ENCODE measurements at regions not wholly inside any gene's neighbourhood (a gene's known extent, or its start where the extent isn't known, plus 50 kb on each side); places are given as distances from the start of the nearest gene placed in this dataset.

DNA sequence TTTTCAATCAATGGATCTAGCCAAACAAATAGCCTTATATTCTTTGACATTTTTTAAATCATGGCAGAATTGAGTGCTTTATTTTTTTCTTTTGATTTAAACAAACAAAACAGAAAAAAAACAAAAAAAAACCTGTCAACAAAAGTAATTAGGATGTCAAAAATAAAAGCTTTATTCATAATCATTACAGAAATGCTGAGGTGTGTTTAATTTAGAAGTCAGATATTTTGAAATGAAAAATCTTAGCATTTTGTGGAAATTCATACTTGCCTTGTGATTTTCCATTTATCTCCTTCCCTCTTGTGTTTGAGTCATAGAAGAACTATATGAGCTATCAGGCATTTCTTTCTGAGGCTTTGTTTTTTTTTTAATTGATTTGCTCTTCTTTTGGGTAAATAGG lies 387.0 kb upstream of the STXBP6 start:
- Histone ChIP-seq H3K36me3 (replicated peaks) (no peaks in the 10 kb centered on the region), H3K27me3 (replicated peaks) (no peaks in the 10 kb centered on the region), H3K4me3 (ENCODE audit: low read depth, low read length) (no peak overlapping the region), H3K27ac (no peak overlapping the region)
- no peak for DNase-seq
- TF ChIP-seq, protein P1, sequence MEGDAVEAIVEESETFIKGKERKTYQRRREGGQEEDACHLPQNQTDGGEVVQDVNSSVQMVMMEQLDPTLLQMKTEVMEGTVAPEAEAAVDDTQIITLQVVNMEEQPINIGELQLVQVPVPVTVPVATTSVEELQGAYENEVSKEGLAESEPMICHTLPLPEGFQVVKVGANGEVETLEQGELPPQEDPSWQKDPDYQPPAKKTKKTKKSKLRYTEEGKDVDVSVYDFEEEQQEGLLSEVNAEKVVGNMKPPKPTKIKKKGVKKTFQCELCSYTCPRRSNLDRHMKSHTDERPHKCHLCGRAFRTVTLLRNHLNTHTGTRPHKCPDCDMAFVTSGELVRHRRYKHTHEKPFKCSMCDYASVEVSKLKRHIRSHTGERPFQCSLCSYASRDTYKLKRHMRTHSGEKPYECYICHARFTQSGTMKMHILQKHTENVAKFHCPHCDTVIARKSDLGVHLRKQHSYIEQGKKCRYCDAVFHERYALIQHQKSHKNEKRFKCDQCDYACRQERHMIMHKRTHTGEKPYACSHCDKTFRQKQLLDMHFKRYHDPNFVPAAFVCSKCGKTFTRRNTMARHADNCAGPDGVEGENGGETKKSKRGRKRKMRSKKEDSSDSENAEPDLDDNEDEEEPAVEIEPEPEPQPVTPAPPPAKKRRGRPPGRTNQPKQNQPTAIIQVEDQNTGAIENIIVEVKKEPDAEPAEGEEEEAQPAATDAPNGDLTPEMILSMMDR (IDR thresholded peaks at IDR 0.05; ENCODE audit: low read depth, low read length, missing control alignments), result no peak
- in situ Hi-C loops (cut with HindIII; ENCODE audit: low pct_ligation_motif_present, low sequenced_read_pairs), result no loop called here

DNA sequence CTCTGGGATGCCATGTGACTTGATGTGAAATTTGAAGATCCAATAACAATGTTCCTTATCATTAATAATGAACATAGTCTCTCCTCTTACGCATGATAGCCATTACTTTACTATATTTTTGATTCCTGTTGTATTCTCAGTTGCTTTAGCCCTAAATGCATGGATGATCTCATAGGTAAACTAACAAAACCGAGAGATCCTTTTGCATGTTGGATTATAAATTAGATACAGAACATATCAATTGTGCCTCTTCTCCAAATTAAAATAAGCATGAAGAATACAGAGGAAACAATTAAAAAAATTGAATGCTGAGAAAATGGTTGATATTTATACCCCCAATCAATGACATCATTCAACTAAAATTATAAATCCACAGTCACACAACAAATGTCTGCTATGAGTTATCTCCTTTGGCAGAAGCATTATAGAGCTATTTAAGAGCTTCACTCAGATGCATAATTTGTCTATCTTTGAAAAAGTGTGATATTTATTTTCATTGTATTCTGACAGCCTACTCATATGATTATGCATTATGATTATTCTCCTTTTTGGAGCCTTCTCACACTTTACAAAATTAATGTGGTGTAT lies 386.4 kb upstream of the STXBP6 start:
- in situ Hi-C loops (cut with HindIII; ENCODE audit: low pct_ligation_motif_present, low sequenced_read_pairs), result no loop called here

DNA sequence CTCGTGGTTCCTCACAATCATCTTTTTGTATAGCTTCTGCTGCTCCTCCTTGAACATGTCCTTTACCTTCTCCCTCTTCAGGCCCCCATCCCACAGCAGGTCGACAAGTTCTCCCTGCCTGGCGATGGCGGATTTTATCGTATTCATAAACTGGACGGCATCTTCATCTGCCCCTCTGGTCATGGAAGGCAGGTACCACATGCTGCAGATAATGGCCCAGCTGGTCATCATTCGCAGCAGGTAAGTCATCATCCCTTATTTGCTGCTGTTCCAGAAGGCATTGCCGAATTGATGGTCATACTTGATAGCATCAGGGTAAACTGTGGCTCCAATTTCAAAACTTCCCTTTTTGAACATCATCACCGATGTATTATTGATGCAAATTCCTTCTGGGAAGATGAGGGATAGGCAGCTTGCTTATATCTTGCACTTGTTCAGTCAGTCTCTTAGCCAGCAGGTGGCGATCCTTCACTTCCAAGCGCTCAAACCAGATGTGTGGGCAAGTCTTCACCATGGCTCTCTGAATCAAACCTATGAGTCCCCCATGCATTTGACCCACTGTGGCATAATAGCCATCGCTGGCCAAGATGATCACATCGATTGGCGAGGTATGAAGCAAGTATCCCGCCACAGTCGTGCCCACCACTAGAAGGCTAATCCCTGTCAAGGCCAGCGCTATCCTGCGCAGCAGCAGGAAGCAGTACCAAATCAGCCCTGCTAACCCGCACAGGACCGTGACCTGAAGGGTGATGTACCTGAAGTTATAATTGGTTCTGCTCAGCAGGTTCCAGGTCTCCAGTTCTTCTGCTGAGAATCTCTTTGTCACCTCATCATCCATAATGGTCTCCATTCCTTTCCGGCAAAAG lies 381.5 kb upstream of the STXBP6 start:
- DNase-seq, result no peak
- in situ Hi-C loops (cut with HindIII; ENCODE audit: low pct_ligation_motif_present, low sequenced_read_pairs), result no loop called here
- H3K4me3 ChIP-seq (ENCODE audit: low read depth, low read length), result no peak overlapping the region
- H3K36me3 ChIP-seq (replicated peaks), result no peaks in the 10 kb centered on the region
- H3K27ac ChIP-seq, result no peak overlapping the region
- TF ChIP-seq, protein P1 (IDR thresholded peaks at IDR 0.05; ENCODE audit: low read depth, low read length, missing control alignments), result no peak
- H3K27me3 ChIP-seq (replicated peaks), result no peaks in the 10 kb centered on the region

More for the DNA sequence above, 386.4 kb upstream of the STXBP6 start:
- Histone ChIP-seq H3K4me3 (ENCODE audit: low read depth, low read length) (no peak overlapping the region), H3K27me3 (replicated peaks) (no peaks in the 10 kb centered on the region), H3K36me3 (replicated peaks) (no peaks in the 10 kb centered on the region), H3K27ac (no peak overlapping the region)
- TF ChIP-seq, protein P1 (IDR thresholded peaks at IDR 0.05; ENCODE audit: low read depth, low read length, missing control alignments), result no peak
- DNase-seq, result no peak

DNA sequence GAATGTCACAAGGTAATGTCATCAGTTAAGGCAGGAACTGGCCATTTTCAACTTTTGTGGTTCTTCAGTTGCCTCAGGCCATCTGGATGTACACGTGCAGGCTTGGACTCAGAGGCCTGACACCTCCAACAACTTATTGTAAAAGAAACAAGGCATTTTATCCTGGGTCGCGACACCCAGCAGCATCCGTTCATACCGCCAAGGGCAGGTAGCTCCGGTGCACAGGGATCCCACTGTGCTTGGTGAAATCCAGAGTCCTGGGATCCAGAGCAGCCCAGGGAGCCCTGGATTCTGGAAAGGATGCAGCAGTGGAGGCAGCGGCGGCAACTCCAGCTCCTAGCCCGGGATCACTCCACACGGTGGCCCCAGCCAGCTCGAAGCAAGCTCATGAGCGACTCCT lies 380.9 kb upstream of the STXBP6 start:
- Histone ChIP-seq H3K27me3 (replicated peaks) (no peaks in the 10 kb centered on the region), H3K27ac (no peak overlapping the region), H3K36me3 (replicated peaks) (no peaks in the 10 kb centered on the region), H3K4me3 (ENCODE audit: low read depth, low read length) (no peak overlapping the region)
- TF ChIP-seq, protein P1 (IDR thresholded peaks at IDR 0.05; ENCODE audit: low read depth, low read length, missing control alignments), result no peak
- in situ Hi-C loops (cut with HindIII; ENCODE audit: low pct_ligation_motif_present, low sequenced_read_pairs), result no loop called here
- DNase-seq, result no peak

DNA sequence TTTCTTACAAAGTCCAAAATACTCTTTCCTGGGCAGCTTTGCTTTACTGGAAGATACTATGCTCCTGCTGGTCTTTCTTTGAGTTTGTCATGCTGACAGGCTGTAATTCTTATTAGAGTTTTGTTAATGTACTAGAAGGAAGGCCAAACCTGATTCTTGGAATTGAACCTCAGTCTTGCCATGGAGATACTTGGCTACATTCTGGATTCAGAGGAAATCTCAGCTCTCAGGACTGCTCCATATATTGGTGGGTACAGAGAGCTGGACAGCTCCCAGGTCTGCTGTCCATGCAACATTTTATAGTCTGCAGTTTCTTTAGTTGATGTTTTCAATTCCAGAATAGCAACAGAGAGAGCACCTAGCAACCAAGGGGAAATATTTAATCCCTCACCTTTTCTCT lies 363.1 kb upstream of the STXBP6 start:
- TF ChIP-seq, protein P1 (IDR thresholded peaks at IDR 0.05; ENCODE audit: low read depth, low read length, missing control alignments), result no peak
- H3K27ac ChIP-seq, result no peak overlapping the region
- H3K36me3 ChIP-seq (replicated peaks), result no peaks in the 10 kb centered on the region
- H3K27me3 ChIP-seq (replicated peaks), result no peaks in the 10 kb centered on the region
- no peak for DNase-seq
- in situ Hi-C loops (cut with HindIII; ENCODE audit: low pct_ligation_motif_present, low sequenced_read_pairs), result no loop called here
- H3K4me3 ChIP-seq (ENCODE audit: low read depth, low read length), result no peak overlapping the region

Data from brain microvascular endothelial cell (primary cell).